Motor neuron (in vitro differentiated cells): ENCODE measurements at regions not wholly inside any gene's neighbourhood (a gene's known extent, or its start where the extent isn't known, plus 50 kb on each side); places are given as distances from the start of the nearest gene placed in this dataset.
"Not testable (repeated sequence)": the region's sequence is repeated elsewhere in the genome, so short reads cannot be mapped to it uniquely, and the experiment has no call there.

Experiments used
- ATAC-seq, 8 experiments: fragments of 200-7000 bp; cut with Tn5 transposase; replicated peaks in 6 of 8; 2 replicates each; pipeline ENCODE4 v1.8.0; 2021; ENCODE audit warnings: mild to moderate bottlenecking in 8 of 8, moderate library complexity in 8 of 8
- H3K27ac ChIP-seq, 2 donors: fragments of 250-450 bp; sonication (Bioruptor Pico); 2 replicates each; pipeline ENCODE4 v1.9.0; 2021; ENCODE audit warnings: antibody characterized with exemption in 2 of 2, mild to moderate bottlenecking in 2 of 2, moderate library complexity in 1 of 2
- H3K4me1 ChIP-seq, 2 donors: fragments of 250-450 bp; sonication (Bioruptor Pico); replicated peaks in 1 of 2; 2 replicates each; pipeline ENCODE4 v1.6.1; 2021; ENCODE audit warnings: antibody characterized with exemption in 2 of 2, mild to moderate bottlenecking in 2 of 2, moderate library complexity in 1 of 2
- H3K4me3 ChIP-seq, 5 donors: fragments of 250-450 bp; sonication (Bioruptor Pico); 2 replicates each; pipeline ENCODE4 v1.9.0; 2021; ENCODE audit warnings: antibody characterized with exemption in 5 of 5, mild to moderate bottlenecking in 5 of 5, moderate library complexity in 4 of 5
- WGBS, 10 experiments: fragments of 450-650 bp; shearing (Covaris generic); methylation state at CpG; one replicate each; pipeline ENCODE4 v1.0.0; 2022; 5-methylcytosine and 5-hydroxymethylcytosine counted together
- in situ Hi-C, 9 experiments: fragments of 400-800 bp; cut with MboI; loops; one replicate each; pipeline ENCODE4 v1.15.0; 2021; ENCODE audit warnings: low sequenced_read_pairs in 9 of 9, low pct_unique_long_range_greater_than_20kb in 2 of 9; ENCODE audit not compliant: unreplicated experiment in 9 of 9

DNA sequence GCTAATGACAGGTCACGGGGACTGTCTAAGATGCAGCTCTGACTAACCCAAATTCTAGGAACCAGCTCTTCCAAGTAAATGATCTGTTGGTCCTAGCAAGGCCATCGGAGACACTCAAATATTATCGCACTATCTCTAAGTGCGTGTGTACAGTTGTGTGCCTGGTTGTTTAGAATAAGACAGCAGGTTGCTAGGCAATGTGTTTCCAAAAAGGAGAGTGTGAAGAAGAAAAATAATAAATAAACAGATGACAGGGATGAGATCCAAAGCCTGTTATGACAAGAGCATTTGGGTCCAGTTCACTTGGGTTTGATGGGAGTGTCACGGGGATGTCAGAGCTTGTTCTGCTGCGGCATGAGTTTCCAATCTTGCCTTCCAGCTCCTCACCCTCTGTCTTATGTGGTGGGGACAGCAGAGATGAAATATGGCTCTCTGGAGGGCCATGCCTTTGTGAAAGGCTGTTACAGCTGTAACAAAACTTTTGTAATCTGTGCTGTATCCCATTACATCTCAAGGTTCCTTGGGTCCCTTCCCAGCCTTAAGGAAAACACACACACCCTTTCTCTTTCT, 127.5 kb upstream of the TNP1 start:
- peak in 4 of 8 experiments; percentile 23 to 63 (median 53) for ATAC-seq
- in situ Hi-C loops, result no loop called here
- Histone ChIP-seq H3K27ac (no peak overlapping the region), H3K4me3 (no peak overlapping the region), H3K4me1 (peaks cover 20 to 25% of the 10 kb centered on the region in 2 donors)
- 20 to 100% (median 86%) methylated on average over 1 to 4 of the region's 6 CpGs; no CpG with 5 or more reads in 5 of the 10 experiments for WGBS, 10 experiments

GRCh38 chr2:216985658-216986141, 125.8 kb upstream of the TNP1 start:
- 28 to 92% (median 55%) methylated on average over 2 to 9 of the region's 13 CpGs; no CpG with 5 or more reads in 4 of the 10 experiments for WGBS, 10 experiments
- ATAC-seq, result peak in 6 of 8 experiments; percentile 18 to 95 (median 37)
- H3K4me3 ChIP-seq, result no peak overlapping the region
- no peak overlapping the region for H3K27ac ChIP-seq
- H3K4me1 ChIP-seq, result peaks cover 13 to 20% of the 10 kb centered on the region in 2 donors
- in situ Hi-C loops, result no loop called here

DNA sequence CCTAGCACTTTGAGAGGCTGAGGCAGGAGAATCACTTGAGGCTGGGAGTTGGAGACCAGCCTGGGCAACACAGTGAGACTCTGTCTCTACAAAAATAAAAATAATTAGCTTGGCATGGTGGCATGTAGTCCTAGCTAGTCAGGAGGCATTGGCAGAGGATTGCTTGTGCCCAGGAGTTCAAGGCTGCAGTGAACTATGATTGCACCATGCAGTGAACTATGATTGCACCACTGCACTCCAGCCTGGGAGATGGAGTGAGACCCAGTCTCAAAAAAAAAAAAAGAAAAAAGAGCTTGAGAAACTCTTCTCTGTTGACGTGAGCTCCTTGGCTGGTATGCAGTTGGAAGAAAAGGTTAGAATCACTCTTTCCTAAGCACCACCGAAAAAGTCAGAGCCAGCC, 125.1 kb upstream of the TNP1 start:
- Histone ChIP-seq H3K4me1 (peaks cover 13 to 20% of the 10 kb centered on the region in 2 donors), H3K4me3 (no peak overlapping the region), H3K27ac (no peak overlapping the region)
- in situ Hi-C loops, result no loop called here
- no peak for ATAC-seq
- WGBS, 10 experiments, result 14 to 100% (median 83%) methylated on average over 1 to 2 of the region's 2 CpGs; no CpG with 5 or more reads in 1 of the 10 experiments

GRCh38 chr2:216981951-216982350, 122.1 kb upstream of the TNP1 start:
- 67 to 100% (median 90%) methylated on average over 1 to 3 of the region's 7 CpGs; no CpG with 5 or more reads in 3 of the 10 experiments for WGBS, 10 experiments
- in situ Hi-C loops, ATAC-seq, H3K4me3 ChIP-seq, H3K27ac ChIP-seq: not testable (repeated sequence)
- peaks cover 4 to 10% of the 10 kb centered on the region in 2 donors for H3K4me1 ChIP-seq

DNA sequence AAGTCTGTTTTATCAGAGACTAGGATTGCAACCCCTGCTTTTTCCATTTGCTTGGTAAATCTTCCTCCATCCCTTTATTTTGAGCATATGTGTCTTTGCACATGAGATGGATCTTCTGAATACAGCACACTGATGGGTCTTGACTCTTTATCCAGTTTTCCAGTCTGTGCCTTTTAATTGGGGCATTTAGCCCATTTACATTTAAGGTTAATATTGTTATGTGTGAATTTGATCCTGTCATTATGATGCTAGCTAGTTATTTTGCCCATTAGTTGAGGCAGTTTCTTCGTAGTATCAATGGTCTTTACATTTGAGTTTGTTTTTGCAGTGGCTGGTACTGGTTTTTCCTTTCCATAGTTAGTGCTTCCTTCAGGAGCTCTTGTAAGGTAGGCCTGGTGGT, 120.6 kb upstream of the TNP1 start:
- H3K27ac ChIP-seq, ATAC-seq, H3K4me1 ChIP-seq, in situ Hi-C loops, H3K4me3 ChIP-seq: not testable (repeated sequence)
- 50 to 100% (median 72%) methylated on average over 1 of the region's 1 CpG; no CpG with 5 or more reads in 2 of the 10 experiments for WGBS, 10 experiments

DNA sequence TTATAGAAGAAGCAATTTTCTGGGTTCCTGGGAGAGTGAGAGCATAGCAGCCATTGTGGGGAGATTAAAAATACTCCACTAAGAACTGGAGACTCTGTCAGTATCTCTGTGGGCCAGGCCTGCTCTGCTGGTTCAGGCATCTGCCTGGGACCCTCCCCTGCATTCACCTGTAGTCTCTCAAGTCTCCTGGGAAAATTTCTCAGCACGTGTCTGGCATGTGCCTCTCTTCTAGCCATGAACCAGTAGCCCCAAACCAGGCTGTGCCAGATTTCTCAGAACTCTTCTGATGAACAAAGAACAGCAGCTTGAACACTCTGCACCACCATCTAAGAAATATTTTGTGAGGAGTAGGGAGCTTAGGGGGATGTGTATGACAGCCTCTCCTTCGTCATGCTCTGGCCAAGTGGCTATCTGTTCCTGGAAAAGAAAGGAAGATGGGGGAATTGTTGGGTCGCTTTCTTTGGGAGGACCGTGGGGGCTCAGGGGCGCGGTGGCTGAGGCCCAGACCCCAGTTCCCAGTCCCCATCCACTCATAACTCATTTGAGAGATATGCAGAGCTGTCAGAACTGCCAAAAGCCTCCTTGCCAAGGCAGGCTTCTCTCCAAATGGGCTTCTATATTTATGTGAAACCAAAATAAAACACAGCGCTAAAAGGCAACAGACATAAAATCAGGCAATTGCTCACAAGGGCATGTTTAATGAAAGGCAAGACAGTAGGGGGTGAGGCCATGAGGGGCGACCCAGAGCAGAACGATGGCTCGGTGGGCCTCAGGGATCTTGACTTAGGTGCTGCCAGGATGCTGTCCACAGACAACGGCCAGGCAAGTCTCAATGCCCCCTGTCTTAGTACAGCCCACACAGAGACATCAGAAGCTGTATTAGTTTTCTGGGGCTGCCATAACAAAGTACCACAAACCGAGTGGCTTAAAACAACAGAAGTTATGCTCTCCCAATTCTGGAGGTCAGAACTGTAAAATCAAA, 114.7 kb upstream of the TNP1 start:
- 8 to 100% (median 61%) methylated on average over 1 to 6 of the region's 12 CpGs; no CpG with 5 or more reads in 2 of the 10 experiments for WGBS, 10 experiments
- Histone ChIP-seq H3K4me3 (no peak overlapping the region), H3K4me1 (no peaks in the 10 kb centered on the region), H3K27ac (no peak overlapping the region)
- in situ Hi-C loops, result no loop called here
- ATAC-seq, result no peak

GRCh38 chr2:216971593-216971992, 111.7 kb upstream of the TNP1 start:
- no peak overlapping the region for H3K27ac ChIP-seq
- no peaks in the 10 kb centered on the region for H3K4me1 ChIP-seq
- ATAC-seq, result no peak
- in situ Hi-C loops, result no loop called here
- H3K4me3 ChIP-seq, result no peak overlapping the region
- WGBS, 10 experiments, result 10 to 100% (median 96%) methylated on average over 1 to 2 of the region's 2 CpGs

DNA sequence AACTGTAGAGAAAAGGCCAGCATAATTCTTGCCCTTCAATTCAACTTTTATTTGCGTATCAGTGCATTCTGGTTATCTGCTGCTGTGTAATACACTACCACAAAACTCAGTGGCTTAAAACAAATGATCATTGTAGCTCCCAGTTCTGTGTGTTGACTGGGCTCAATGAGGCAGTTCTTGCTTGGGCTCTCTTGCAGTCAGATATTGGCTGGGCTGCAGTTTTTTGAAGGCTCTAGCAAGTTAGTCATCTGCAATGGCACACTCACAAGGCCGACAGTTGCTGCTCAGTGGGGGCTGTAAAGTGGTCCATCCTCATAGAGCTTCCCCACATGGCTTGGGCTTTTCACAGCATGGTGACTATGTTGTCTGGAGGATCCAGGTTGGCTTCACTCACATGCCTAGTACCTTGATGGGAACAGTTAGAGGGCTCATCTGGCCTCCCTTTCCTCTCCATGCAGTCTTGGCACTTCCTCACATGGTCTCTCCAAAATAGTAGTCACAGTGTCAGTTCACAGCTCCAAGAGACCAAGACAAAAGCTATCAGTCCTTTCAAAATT, 110.6 kb upstream of the TNP1 start:
- in situ Hi-C loops, result no loop called here
- H3K27ac ChIP-seq, result no peak overlapping the region
- ATAC-seq, result no peak
- no peak overlapping the region for H3K4me3 ChIP-seq
- H3K4me1 ChIP-seq, result no peaks in the 10 kb centered on the region
- 17 to 100% (median 86%) methylated on average over 1 to 2 of the region's 2 CpGs; no CpG with 5 or more reads in 1 of the 10 experiments for WGBS, 10 experiments

DNA sequence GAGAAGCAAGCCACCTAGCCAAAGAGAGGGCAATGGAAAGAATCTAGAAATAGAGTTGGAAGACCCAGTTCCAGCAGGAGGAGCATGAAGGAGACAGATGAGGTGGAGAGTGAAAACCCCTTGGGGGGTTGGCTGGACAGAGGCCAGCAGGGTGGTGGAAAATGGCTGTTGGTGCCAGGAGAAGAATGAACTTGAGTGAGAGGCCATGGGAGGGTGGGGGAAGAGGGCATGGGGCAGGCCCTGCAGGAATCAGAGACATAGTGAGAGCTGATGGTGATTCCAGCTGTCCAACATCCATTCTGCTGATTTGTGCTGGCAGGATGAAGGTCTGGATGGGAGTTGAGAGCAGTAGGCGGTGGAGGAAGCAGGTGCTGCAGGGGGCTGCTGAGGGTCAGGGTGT, 108.0 kb upstream of the TNP1 start:
- no peak for ATAC-seq
- in situ Hi-C loops, result no loop called here
- no peak overlapping the region for H3K27ac ChIP-seq
- no peak overlapping the region for H3K4me3 ChIP-seq
- H3K4me1 ChIP-seq, result no peaks in the 10 kb centered on the region
- 86 to 100% methylated on average over 1 of the region's 1 CpG; no CpG with 5 or more reads in 8 of the 10 experiments for WGBS, 10 experiments

DNA sequence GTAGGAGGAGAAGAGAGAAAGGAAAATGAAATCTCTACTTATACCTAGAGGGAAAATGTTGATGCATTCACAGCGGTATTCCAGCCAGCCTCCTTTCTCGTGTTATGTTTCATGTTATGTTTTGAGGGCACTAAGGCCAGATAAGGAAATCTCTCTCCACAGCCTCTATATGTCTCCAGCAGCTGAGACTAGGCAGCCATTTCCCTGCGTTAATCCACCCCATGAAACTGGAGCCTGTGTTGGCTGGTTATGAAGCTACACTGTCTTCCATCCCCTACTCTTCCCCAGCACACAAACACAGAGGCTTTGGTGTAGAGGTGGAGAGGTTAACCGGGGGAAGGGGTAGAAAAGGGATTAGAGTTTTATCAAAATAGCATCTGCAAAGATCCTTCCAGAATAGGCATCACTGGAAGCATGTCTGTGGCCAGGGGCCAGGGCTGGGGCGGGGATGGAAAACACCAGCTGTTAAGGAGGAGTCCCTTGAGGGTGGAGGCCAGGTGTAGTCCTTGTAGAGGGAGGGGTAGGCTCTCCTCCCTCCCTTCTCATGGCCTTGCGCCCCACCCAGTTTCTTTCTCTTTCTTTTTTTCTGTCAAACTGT, 100.9 kb upstream of the TNP1 start:
- no peak overlapping the region for H3K27ac ChIP-seq
- 63 to 100% (median 87%) methylated on average over 1 to 4 of the region's 6 CpGs; no CpG with 5 or more reads in 2 of the 10 experiments for WGBS, 10 experiments
- H3K4me3 ChIP-seq, result no peak overlapping the region
- H3K4me1 ChIP-seq, result no peaks in the 10 kb centered on the region
- in situ Hi-C loops, result no loop called here
- ATAC-seq, result peak in 1 of 8 experiments; percentile 49

- 0 to 69% (median 60%) methylated on average over 1 to 3 of the region's 3 CpGs; no CpG with 5 or more reads in 5 of the 10 experiments for WGBS, 10 experiments
- in situ Hi-C loops, result no loop called here
- no peak for ATAC-seq
- Histone ChIP-seq H3K27ac (no peak overlapping the region), H3K4me1 (no peaks in the 10 kb centered on the region), H3K4me3 (no peak overlapping the region)
Observed at GRCh38 chr2:216959433-216959832, 99.6 kb upstream of the TNP1 start.

DNA sequence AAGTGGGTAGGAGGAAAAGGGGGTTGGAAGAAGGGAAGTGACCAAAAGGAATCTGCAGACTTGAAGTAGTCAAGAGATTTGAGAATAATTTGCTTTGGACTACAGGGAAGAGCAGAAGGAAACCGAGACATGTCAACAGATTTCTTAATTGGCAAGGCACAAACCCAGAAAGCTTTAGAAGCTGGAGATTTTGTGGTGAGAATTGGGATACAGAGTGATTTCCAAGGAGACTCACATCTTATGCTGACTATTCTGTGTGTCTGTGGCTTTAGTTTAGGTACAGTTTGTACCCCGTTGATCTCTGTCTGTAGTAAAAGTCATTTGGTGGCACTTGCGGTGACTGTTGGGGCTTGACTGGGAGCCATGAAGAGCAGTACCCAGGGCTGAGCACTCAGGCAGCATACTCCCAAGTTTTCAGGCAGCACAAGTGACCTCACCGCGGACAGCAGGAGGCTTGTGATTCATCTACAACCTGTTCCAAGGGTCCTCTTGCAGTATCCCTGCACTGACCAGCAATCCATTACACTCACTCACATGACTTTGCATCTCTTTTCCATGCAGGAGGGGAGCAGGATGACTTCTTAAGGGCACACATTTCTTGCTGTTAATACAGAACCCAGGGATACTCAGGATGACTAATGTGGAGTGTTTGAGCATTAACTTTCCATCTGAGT, 97.1 kb upstream of the TNP1 start:
- no peak overlapping the region for H3K4me3 ChIP-seq
- in situ Hi-C loops, result no loop called here
- no peak overlapping the region for H3K27ac ChIP-seq
- no peaks in the 10 kb centered on the region for H3K4me1 ChIP-seq
- ATAC-seq, result peak in 3 of 8 experiments; percentile 21 to 58 (median 56)
- WGBS, 10 experiments, result 80 to 100% (median 100%) methylated on average over 1 to 5 of the region's 5 CpGs; no CpG with 5 or more reads in 3 of the 10 experiments
